Caco-2 (cell line): ENCODE measurements at regions not wholly inside any gene's neighbourhood (a gene's known extent, or its start where the extent isn't known, plus 50 kb on each side); places are given as distances from the start of the nearest gene placed in this dataset.

ENCODE experiments used
- BruUV-seq: library from RNA; stranded (reverse); fragments of 400-500 nt; replicated peaks from 2 replicates; lab custom pipeline; 2021; lab: Mats Ljungman, UMichigan
- CTCF ChIA-PET: fragments of 300-600 bp; sonication (Branson Sonifier 250); formaldehyde crosslinking; loops from one replicate; lab custom pipeline; 2022; ENCODE audit warnings: antibody characterized with exemption; lab: Charles Lee
- POLR2A ChIA-PET: fragments of 300-600 bp; sonication (Branson Sonifier 250); formaldehyde crosslinking; loops from one replicate; lab custom pipeline; 2022; ENCODE audit warnings: antibody characterized with exemption; lab: Charles Lee
- DNase-seq, 2 experiments: peaks; one replicate each; pipeline versions ENCODE4 v3.0.0 to v3.0.0-alpha.2; 2020 to 2022
- H3K27me3 ChIP-seq: replicated peaks from 2 replicates; pipeline ENCODE4 v1.6.0; 2011; ENCODE audit warnings: low read length; ENCODE audit not compliant: control insufficient read depth, insufficient read depth
- H3K36me3 ChIP-seq: 2 replicates; pipeline ENCODE4 v1.5.1; 2011; ENCODE audit warnings: low read length; ENCODE audit not compliant: control insufficient read depth, insufficient read depth
- H3K4me1 ChIP-seq: fragments of 250-450 bp; sonication (Bioruptor Pico); 2 replicates; pipeline ENCODE4 v1.5.1; 2020; ENCODE audit warnings: mild to moderate bottlenecking
- H3K4me3 ChIP-seq: 2 replicates; pipeline ENCODE4 v1.5.1; 2011; ENCODE audit warnings: low read depth, mild to moderate bottlenecking, control low read depth, low read length
- H3K9me3 ChIP-seq: fragments of 250-450 bp; sonication (Bioruptor Pico); 2 replicates; pipeline ENCODE4 v1.5.1; 2020; ENCODE audit warnings: mild to moderate bottlenecking, moderate library complexity
- H3K27ac Mint-ChIP-seq: one replicate; pipeline ENCODE4 v1.8.0; 2022; ENCODE audit warnings: mixed read lengths; ENCODE audit not compliant: unreplicated experiment
- H3K27me3 Mint-ChIP-seq: one replicate; pipeline ENCODE4 v1.8.0; 2022; ENCODE audit warnings: mixed read lengths; ENCODE audit not compliant: insufficient read depth, unreplicated experiment
- H3K36me3 Mint-ChIP-seq: one replicate; pipeline ENCODE4 v1.8.0; 2022; ENCODE audit warnings: mild to moderate bottlenecking, mixed read lengths; ENCODE audit not compliant: insufficient read depth, unreplicated experiment
- H3K4me1 Mint-ChIP-seq: one replicate; pipeline ENCODE4 v1.8.0; 2022; ENCODE audit warnings: low read depth, mixed read lengths; ENCODE audit not compliant: unreplicated experiment
- H3K4me3 Mint-ChIP-seq: one replicate; pipeline ENCODE4 v1.8.0; 2022; ENCODE audit warnings: mild to moderate bottlenecking, moderate library complexity, mixed read lengths; ENCODE audit not compliant: unreplicated experiment
- H3K9me3 Mint-ChIP-seq: one replicate; pipeline ENCODE4 v1.8.0; 2022; ENCODE audit warnings: mixed read lengths; ENCODE audit not compliant: unreplicated experiment
- intact Hi-C: fragments of 100-400 bp; cut with micrococcal nuclease; formaldehyde crosslinking; loops from one replicate; pipeline ENCODE4 v1.10.0; 2022; ENCODE audit not compliant: unreplicated experiment
- TF ChIP-seq, protein P1 (sequence below), 2 experiments: fragments of 200-600 bp in 1 of 2; IDR thresholded peaks; 1 replicate in 1 of 2; 2 replicates in 1 of 2; pipeline versions ENCODE4 v1.5.1 to v1.8.0; 2011 to 2022; ENCODE audit warnings: antibody characterized with exemption in 1 of 2, control low read depth in 1 of 2, inconsistent platforms in 1 of 2, low read depth in 1 of 2, low read length in 1 of 2, mild to moderate bottlenecking in 1 of 2, moderate library complexity in 1 of 2; ENCODE audit not compliant: insufficient read depth in 1 of 2, severe bottlenecking in 1 of 2, unreplicated experiment in 1 of 2

- peaks cover 23% of the 10 kb centered on the region for H3K4me1 ChIP-seq
- no peak overlapping the region for H3K27ac Mint-ChIP-seq
- H3K36me3 ChIP-seq, result no peaks in the 10 kb centered on the region
- no peaks in the 10 kb centered on the region for H3K9me3 Mint-ChIP-seq
- intact Hi-C loops, result no loop called here
- CTCF ChIA-PET, result no interaction called here
- DNase-seq, result no peak
- H3K27me3 ChIP-seq, result no peaks in the 10 kb centered on the region
- no peaks in the 10 kb centered on the region for H3K9me3 ChIP-seq
- no peak overlapping the region for H3K4me3 ChIP-seq
- H3K27me3 Mint-ChIP-seq, result no peaks in the 10 kb centered on the region
- TF ChIP-seq, protein P1, sequence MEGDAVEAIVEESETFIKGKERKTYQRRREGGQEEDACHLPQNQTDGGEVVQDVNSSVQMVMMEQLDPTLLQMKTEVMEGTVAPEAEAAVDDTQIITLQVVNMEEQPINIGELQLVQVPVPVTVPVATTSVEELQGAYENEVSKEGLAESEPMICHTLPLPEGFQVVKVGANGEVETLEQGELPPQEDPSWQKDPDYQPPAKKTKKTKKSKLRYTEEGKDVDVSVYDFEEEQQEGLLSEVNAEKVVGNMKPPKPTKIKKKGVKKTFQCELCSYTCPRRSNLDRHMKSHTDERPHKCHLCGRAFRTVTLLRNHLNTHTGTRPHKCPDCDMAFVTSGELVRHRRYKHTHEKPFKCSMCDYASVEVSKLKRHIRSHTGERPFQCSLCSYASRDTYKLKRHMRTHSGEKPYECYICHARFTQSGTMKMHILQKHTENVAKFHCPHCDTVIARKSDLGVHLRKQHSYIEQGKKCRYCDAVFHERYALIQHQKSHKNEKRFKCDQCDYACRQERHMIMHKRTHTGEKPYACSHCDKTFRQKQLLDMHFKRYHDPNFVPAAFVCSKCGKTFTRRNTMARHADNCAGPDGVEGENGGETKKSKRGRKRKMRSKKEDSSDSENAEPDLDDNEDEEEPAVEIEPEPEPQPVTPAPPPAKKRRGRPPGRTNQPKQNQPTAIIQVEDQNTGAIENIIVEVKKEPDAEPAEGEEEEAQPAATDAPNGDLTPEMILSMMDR (IDR thresholded peaks at IDR 0.05; ENCODE audit: insufficient read depth in 1 of 2, low read depth in 1 of 2, low read length in 1 of 2, severe bottlenecking in 1 of 2, unreplicated experiment in 1 of 2), result no peak
- no peaks in the 10 kb centered on the region for H3K36me3 Mint-ChIP-seq
- H3K4me3 Mint-ChIP-seq, result no peak overlapping the region
- POLR2A ChIA-PET, result no interaction called here
- no TSS peak for BruUV-seq
- peaks cover 10% of the 10 kb centered on the region for H3K4me1 Mint-ChIP-seq
Observed at GRCh38 chr1:228801068-228801467, 65.8 kb downstream of the RHOU start.

DNA sequence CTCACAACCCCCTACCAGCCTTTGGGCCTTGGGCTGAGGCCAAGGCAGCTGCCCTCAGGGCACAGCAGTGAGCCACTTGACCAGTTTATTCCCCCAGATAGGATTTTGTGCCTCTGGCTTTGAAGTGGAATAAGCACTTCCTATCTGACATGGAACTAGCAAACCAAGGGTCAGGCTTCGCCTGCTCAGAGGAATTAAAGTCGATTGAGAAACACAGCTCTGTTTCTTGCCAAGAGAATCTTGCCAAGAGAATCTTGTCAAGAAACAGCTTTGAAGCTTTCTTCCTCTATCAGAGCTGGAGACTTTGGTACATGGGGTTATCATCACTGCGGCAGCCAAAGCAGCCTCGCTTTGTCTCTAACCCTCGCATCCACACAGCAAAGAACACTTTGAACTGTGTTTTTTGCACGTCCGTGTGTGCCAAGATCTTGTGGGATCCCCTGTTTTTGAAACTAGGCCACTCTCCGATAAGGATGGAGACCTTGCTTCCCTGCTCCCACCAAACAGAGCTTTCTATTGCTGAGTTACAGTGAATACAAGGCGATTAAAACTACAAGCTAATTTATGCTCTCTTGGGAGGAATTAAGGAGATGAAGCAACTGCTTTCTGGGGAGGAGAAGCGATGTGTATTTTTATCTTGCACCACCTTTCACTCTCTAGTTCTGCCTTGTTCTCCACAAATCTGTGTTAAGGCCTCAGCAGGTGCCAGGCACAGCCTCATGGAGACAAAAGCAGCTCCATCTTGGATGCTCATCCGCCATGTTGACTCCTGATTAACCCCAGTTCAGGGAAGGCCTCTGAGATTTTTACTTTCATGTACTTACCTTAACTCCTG lies 67.3 kb downstream of the RHOU start:
- no peaks in the 10 kb centered on the region for H3K36me3 ChIP-seq
- POLR2A ChIA-PET, result no interaction called here
- TF ChIP-seq, protein P1 (IDR thresholded peaks at IDR 0.05; ENCODE audit: insufficient read depth in 1 of 2, low read depth in 1 of 2, low read length in 1 of 2, severe bottlenecking in 1 of 2, unreplicated experiment in 1 of 2), result no peak
- CTCF ChIA-PET, result no interaction called here
- intact Hi-C loops, result loop anchor here (2.0 kb wide), 1 partner anchor 20 kb away; no protein-coding TSS in a partner anchor
- Mint-ChIP-seq H3K9me3 (no peaks in the 10 kb centered on the region), H3K27ac (no peak overlapping the region), H3K4me3 (no peak overlapping the region), H3K36me3 (no peaks in the 10 kb centered on the region), H3K4me1 (peaks cover 10% of the 10 kb centered on the region), H3K27me3 (no peaks in the 10 kb centered on the region)
- H3K27me3 ChIP-seq, result no peaks in the 10 kb centered on the region
- BruUV-seq, result no TSS peak
- H3K4me1 ChIP-seq, result peaks cover 23% of the 10 kb centered on the region
- no peak overlapping the region for H3K4me3 ChIP-seq
- H3K9me3 ChIP-seq, result no peaks in the 10 kb centered on the region
- DNase-seq, result no peak

GRCh38 chr1:228803421-228803820 lies 68.1 kb downstream of the RHOU start:
- Histone ChIP-seq H3K27me3 (no peaks in the 10 kb centered on the region), H3K9me3 (no peaks in the 10 kb centered on the region), H3K36me3 (no peaks in the 10 kb centered on the region), H3K4me1 (peaks cover 23% of the 10 kb centered on the region), H3K4me3 (no peak overlapping the region)
- TF ChIP-seq, protein P1 (IDR thresholded peaks at IDR 0.05; ENCODE audit: insufficient read depth in 1 of 2, low read depth in 1 of 2, low read length in 1 of 2, severe bottlenecking in 1 of 2, unreplicated experiment in 1 of 2), result no peak
- Mint-ChIP-seq H3K36me3 (no peaks in the 10 kb centered on the region), H3K4me3 (no peak overlapping the region), H3K9me3 (no peaks in the 10 kb centered on the region), H3K27me3 (no peaks in the 10 kb centered on the region), H3K27ac (no peak overlapping the region), H3K4me1 (peaks cover 10% of the 10 kb centered on the region)
- CTCF ChIA-PET, result no interaction called here
- BruUV-seq, result no TSS peak
- POLR2A ChIA-PET, result no interaction called here
- intact Hi-C loops, result loop anchor here (2.0 kb wide), 1 partner anchor 21 kb away; no protein-coding TSS in a partner anchor
- no peak for DNase-seq
